Activated CD4-positive, alpha-beta T cell treated with anti-CD3 and anti-CD28 coated beads, Interleukin-2, Interleukin-6, amounts not matched to agents 100 ng/mL and 50 ng/mL, durations not matched to agents 16 hours and 8 hours (primary cell): ENCODE measurements at regions not wholly inside any gene's neighbourhood (a gene's known extent, or its start where the extent isn't known, plus 50 kb on each side); places are given as distances from the start of the nearest gene placed in this dataset.
"Not testable (repeated sequence)": the region's sequence is repeated elsewhere in the genome, so short reads cannot be mapped to it uniquely, and the experiment has no call there.

Source experiments
- DNase-seq: peaks from one replicate; pipeline ENCODE4 v3.0.0-alpha.2; 2020

DNA sequence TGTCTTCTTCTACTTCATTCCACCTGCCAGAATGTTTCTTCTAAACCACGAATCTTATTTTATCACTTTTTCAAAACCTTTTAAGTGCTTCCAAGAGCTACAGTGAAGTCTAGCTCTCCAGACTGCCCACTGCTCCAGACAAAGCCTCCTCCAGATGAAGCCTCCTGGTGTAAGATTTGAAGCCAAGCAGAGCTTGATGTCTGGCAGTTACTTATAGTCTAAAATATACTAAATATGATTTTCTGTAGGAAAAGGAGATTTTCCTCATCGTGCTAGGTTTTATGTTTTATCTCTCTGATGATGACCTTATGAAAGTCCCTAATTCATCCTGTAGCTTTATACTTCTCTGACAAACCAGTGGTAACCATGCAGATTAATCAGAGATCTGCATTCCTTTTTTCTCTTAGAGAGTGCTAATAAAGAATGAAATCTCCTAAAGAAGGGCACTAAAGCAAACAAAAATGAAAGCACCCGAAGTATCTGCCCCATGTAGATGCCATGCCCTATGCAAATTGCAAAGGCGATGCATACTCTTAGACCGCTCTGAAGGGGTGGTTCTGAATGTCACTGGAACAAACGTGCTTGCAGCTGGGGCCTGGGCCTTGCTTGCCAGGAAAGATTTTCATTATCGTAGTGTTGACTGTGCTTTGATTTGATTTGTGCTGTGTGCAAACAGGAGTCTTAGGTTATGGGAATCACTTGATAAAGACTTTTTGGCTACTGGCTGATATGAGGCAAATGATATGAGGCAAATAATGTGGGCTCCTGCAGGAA, 314.2 kb downstream of the PID1 start:
- no peak for DNase-seq

DNA sequence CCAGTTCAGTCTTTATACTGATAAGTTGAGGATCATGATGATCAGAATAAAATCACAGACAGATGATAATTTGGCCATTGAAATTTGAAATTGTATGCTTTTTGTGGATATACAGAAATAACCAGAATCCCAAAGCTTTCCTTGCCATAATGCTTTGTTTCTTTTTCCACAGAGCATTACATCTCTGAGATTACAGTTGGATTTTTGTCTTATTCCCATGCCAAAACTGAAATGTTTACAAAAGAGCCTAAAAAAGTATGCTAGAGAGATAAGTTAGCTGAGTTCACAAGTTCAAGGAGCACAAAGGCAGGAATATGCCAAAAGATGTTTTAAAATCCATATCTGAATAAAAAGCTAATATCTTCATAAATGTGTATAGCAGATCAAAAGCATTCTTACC, 321.3 kb downstream of the PID1 start:
- no peak for DNase-seq

DNA sequence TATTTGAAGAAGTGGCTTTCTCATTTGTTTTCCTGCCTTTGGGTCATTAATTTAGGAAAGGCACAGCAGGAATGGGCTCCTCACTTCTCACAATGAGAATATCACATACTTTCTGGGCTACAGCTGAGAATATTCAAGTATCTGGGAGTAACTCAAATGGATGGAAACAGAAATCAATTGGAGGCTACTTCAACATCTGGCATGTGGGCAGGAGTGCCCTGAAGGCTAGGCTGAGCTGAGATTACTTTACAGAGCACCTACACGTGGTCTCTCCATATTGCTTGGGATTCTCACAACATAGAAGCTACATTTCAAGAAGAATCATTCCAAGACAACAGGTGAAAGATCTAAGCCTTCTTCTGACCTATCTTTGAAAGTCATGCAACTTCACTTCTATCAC, 325.4 kb downstream of the PID1 start:
- no peak for DNase-seq

DNA sequence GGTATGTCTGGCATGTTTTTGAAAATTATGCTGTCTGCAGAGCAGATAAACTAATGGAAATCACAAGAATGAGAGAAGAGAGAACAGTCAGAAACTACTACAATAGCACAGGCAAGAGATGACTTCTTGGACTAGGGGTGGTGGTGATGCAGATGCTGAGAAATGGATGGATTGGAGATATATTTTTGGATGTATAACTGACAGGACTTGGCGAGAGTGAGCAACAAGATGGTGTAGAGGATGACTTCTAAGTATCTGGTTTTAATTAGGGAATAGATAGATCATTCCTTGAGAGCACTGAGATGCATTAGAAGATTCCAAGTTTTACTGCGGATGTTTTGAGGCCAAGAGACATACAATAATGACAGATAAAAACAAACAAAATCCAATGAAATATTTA, 328.2 kb downstream of the PID1 start:
- no peak for DNase-seq

DNA sequence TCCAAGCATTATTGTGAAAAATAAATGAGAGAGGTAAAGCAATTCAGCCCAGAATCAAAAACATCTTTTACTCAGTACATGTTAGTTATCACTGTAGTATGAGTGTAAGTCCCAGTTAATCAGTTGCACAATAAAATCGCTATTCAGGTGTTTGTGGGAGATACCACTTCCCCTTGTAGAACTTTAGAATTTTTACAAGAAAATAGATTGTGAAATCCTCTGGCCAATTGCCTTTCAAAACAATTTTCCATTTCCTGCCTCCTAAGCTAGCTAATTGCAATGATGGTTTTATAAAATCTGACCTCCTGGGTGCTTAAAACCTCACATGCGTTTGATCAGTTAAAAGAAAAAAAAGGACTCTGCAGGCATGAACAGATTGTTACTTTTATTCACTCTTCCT, 332.5 kb downstream of the PID1 start:
- DNase-seq, result no peak

DNA sequence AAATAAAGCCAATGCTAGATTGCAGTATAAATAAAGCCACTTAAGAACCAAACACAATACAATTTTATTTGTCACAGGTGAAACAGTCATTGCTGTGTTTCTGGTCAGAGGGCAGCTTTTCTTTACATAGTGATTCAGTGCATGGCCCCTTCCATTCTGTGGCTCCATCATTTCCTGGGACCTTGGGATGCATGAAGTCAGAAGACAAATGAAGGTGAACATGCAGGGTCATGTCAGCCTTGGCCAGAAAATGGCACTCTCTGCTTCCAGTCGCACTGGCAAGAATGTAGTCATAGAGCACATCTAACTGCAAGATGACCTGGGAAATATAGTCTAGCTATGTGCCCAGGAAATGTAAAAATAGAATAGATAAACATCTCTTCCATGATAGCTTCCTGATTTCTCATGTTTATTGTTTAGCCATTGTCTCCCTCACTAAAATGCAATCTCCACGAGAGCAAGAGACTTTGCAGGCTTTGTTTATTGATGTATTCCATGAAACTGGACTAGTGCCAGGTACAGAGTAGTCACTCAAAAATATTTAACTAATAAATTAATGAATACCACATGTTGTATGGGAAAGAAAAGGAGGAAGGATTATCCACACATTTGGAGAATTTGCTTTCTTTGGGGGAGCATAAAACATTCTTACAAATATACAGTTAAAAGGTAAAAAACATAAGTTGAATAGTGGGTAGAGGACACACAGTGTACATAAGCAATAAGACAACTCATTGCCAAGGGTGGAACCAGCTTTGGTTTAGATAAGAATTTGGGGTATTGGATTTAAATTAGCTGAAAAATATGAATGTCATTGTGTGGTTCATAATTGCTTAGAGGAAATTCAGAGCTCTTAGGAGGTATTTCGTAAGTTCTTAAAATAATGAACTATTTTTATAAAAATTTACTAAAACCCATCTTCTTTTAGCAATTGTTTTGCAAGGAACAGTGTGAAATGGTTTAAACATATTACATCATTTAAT, 343.8 kb downstream of the PID1 start:
- DNase-seq, result no peak

DNA sequence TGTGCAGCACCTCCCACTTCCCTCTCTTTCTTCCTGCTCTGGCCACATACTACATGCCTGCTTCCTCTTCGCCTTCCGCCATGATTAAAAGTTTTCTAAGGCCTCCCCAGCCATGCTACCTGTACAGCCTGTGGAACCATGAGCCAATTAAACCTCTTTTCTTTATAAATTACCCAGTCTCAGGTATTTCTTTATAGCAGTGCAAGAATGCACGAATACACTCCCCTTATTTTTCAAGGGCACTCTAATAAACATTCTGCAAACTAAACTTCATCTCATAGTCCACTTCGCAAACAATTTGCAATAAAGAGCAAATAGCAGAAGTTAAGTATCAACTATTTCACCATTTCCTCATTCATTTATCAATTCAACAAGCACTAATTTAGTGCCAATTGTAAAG, 351.3 kb downstream of the PID1 start:
- DNase-seq, result no peak

DNA sequence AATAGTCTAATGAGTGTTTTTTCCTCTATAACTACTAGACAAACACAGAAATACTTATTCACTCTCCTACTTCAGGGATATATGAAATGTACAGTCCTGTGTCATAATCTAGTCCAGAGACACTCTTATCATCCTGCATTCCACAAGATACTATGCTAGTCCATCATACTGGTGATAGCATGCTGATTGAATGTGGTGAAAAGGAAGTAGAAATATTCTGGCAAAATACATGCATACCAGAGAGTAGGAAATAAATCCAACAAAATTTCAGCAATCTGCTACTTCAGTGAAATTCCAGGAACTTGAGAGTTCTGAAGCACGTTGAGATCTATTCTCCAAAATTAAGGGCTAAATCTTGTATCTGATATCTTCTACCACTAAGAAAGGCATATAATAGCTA, 353.9 kb downstream of the PID1 start:
- DNase-seq, result no peak

DNA sequence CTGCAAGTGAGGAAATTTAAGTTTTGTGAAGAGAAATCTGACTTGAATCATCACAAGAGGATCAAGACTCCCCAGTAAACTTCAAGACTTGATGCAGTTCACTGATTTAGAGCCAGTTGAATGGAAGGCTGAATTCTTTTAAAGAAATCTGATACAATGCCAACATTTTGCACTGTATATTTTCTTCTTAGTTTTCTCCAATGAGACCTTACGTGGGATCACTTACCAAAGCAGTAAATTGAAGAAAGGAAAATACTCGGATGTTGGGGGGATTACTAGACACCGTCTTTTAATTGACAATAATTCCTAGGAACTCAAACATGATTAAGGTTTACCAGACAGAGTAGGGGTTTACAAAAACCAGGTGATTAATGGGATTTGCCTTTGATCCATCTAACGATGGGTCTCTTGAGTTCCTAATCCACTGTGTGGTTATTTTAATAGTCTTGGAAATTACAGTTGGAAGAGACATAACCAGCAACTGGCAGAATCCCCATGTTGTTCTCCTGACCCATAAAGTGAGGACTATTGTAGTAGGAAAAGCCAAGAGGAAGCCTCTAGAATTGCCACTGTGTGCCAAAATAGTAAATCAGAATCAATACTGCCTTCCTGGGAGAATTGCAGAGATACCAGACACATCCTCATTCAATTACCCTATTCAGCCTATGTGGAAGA, 354.5 kb downstream of the PID1 start:
- DNase-seq, result no peak

DNA sequence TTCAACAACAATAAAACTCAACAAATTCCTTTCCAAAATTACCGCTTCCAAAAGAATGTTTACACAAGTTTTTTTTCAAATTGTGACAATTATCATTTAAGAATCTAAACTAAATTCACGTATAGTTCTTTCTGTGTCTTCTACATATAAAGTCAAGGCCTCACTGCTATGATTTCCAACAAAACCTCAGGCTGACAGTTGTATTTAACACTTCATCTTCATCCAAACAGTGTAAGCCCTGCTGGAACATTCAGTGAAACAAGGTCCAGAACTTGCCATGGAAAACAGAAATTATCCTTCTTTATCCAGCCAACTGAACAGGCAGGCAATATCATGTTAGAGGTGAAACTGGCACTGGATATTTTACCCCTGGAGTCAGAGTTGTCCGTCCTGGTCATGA, 357.9 kb downstream of the PID1 start:
- no peak for DNase-seq

DNA sequence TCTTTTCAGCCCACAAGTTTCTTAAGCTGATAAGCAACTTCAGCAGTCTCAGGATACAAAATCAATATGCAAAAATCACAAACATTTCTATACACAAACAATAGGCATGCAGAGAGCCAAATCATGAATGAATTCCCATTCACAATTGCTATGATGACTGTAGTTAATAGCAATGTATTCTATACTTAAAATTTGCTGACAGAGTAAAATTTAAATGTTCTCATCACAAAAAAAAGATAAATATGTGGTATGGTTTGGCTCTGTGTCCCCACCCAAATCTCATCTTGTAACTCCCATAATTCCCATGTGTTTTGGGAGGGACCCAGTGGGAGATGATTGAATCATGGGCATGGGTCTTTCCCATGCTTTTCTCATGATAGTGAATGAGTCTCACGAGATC, 360.2 kb downstream of the PID1 start:
- not testable (repeated sequence) for DNase-seq

DNA sequence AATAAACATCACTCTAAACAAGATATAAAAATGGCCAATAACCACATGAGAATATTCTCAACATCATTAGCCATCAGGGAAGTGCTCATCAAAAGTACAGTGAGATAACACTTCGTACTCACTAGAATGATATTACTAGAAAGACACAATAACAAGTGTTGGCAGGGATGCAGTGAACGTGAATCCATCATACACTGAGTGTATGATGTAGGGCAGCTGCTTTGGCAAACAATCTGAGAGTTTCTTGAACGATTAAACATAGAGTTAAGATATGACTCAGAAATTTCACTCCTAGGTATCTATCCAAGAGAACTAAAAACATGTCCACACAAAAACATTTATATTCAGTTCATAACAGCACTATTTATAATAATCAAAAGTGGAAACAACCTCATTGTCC, 368.9 kb downstream of the PID1 start:
- no peak for DNase-seq

DNA sequence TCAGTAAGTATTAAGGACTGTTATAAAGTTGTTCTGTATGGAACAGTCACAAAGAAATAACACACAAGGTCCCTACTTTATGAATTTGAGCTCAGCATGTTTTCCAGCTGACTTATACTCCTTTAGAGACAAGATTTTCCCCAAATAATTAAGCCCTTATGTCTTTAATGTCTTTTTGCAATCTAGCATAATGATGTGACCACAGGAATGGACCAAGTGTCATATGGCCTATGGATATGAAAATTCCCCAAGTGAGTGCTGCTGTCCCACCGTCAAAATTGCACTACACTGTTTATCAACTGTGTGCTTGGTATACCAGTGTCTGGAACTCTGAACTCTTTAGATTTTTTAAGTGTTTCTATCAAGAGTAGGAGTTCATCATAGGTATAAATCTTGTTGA, 369.6 kb downstream of the PID1 start:
- no peak for DNase-seq

DNA sequence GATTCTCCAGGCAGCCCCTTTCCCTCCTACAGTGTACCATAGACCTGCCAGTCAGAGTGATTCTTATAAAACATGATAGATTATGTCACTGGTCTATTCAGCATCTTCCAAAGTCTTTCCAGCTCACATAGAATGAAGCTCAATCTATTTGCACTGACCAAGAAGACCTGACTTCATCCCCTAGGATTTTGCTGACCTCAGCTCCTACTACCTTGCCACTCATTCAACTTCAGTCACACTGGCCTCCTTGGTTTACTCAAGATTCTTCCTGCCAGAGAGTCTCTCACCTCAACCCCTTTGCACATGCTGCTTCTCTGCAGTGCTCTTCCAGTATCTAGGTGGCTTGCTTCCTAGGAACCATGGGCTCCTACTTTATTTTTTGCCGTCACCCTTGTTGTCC, 392.9 kb downstream of the PID1 start:
- no peak for DNase-seq

DNA sequence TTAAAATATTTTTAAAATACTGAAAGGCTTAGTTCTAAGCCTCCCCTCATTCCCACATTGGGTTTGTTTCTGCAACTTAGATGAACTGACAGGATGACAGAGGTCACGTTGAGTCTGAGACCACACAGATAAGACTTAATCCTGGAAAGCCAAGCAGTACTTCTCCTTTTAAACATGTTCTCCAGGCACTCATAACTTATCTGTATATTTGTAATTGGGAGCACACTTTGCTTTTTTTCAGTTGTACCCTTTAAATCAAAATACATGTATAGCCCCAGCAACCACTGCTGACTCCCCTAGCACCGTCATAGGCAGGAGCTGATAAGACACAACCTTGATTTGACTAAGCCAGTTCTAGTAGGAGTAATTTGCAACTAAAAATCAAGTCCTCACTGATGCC, 394.8 kb downstream of the PID1 start:
- no peak for DNase-seq

DNA sequence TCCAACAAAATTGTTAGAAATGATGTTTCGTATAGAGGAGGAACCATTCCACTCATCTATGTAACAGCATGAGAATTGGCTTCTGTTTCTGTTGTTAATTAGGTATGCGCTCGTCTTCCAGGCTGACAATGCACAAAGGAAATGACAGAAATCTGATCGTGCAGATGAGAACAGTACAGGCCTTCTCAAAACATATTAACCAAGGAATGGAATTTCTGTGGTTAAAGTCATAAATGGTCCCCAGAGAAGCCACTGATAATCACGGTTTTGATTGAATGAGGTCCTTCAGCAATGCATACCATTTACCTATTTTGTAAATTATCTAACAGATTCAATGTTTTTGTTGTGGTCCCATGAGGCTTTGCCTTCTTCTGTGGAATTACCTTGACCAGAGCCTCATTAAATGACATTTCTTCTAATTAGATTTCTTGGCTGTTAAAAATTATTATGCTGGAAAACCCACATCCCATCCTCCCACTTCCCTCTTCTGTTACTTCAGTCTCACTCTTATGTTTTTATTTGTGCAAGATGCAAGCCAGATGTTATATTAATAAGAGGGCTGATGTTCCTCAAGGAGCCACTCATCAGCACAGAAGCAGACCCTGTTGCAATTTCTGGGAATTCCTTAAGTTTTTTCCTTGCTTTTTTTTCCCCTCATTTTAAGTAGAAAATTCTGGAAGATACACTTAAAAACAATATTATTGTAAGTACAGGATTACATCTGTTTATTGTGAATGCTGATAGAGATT, 395.8 kb downstream of the PID1 start:
- no peak for DNase-seq

DNA sequence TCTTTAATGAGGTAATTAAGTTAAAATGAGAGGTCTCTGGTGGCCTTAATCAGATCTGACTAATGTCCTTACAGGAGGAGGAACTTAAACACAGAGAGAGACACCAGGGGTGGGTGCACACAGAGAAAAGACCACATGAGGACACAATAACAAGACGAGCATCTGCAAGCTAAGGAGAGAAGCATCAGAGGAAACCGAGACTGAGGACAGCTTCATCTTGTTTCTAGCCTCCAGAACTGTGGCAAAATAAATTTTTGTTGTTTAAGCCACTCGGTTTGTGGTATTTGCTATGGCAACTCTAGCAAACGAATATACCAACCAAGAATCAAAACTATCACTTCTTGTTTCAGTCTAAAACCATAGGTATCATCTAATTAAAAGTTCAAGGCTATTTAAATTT, 400.1 kb downstream of the PID1 start:
- DNase-seq, result no peak

DNA sequence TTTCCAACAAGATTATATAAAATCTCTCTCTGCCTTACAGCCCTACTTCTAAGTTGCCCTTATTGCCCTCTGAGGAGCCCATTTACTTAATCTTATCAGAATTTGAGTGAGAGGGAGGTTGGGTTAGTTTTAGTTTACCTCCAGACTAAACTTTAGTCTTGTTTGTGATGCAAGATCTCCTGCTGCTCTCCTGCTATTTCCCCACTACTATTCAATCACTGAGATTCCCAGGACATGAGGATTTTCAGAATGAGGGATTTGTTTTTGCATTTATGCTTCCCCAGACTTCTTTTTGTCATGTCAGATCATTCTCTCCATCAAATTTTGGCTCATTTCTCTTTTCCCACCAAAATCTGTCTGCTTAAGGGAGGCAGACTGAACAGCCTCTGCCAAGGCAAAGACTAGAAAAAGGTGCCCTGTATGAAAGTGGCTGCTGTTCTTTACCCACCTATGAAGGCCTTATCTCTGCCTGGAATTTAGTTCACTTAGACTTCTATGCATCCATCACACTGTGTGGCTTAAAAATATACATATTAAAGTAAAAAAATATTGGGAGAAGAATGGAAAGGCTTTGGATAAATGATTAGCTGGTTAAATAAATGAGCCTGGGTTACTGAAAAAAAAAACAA, 401.3 kb downstream of the PID1 start:
- no peak for DNase-seq

DNA sequence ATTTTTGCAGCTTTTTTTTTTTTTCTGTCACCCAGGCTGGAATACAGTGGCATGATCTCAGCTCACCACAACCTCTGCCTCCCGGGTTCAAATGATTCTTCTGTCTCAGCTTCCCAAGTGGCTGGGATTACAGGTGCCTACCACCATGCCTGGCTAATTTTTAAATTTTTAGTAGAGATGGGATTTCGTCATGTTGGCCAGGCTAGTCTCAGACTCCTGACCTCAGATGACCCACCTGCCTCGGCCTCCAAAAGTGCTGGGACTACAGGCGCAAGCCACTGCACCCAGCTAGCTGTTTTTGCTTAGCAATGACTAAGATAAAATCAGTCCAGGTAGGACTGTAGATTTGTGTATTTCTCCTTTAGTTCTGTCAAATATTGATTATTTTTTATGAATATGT, 403.7 kb downstream of the PID1 start:
- no peak for DNase-seq

DNA sequence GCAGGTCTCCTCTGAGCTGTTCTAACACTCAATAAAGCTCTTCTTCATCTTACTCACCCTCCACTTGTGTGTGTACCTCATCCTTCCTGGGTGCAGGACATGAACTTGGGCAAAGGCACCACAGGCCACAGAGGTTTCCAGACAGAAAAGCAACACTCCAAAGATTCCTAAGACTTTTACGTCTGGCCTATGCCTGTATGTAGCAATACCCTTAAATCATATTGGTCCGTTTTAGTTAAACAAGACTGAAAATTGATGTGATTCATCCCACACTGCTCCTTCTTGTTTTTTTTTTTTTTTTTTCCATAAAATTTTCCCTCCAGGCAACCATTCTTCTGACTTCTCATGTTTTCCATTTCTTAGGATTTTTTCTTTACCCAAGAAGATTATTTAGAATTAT, 404.3 kb downstream of the PID1 start:
- no peak for DNase-seq

DNA sequence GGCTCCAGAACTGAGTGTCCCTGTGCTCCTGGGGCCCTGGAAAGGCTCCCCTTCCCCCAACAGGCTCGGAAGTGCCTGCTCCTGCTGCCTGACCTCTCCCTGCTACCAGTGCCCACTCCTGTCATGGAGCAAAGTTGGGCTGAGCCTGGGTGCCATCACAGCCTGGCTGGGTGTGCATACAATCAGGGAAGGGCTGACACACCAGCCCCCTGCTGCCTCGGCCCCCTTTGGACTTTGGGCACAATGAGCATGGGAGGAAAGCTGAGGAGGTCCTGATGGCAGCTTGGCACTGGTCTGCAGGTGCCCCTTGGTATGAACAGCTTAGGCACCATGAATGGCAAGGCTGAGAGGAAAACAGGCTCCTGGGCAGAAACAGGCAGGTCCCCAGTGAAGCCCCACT, 405.0 kb downstream of the PID1 start:
- DNase-seq, result no peak

DNA sequence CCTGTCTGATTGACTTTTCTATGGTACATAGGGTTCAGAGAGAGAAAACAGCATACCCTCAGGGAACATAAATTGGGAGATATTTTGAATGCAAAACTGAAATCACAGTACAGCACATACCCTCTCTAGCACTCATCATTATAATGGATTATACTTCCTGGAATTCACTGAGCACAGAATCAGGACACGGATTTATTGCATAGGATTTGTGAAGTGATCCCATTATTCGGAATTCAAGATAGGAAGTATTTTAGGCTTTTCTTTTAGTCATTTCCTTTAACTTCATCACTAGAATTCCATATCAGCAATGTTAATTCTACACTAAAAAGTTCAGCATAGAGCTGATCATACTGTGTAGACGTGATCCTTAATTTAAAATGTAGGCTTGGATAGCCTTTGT, 407.0 kb downstream of the PID1 start:
- DNase-seq, result no peak
